ENCODE measurements at regions not wholly inside any gene's neighbourhood (a gene's known extent, or its start where the extent isn't known, plus 50 kb on each side); places are given as distances from the start of the nearest gene placed in this dataset.

GRCh38 chr4:181261279-181261678 lies 981.9 kb upstream of the TENM3 start:
- Histone ChIP-seq H3K27ac (no peak overlapping the region), H3K4me3 (no peak overlapping the region), H3K4me1 (replicated peaks in 1 of 2) (peaks cover 4 to 5% of the 10 kb centered on the region in 2 donors)
- WGBS, 10 experiments: 0 to 25% (median 9%) methylated on average over 1 to 5 of the region's 5 CpGs
- peak in 7 of 8 experiments; percentile 43 to 95 (median 67) for ATAC-seq (replicated peaks in 6 of 8)
- in situ Hi-C loops (cut with MboI; ENCODE audit: low pct_unique_long_range_greater_than_20kb in 2 of 9, low sequenced_read_pairs in 9 of 9, unreplicated experiment in 9 of 9): loop anchor here in 1 of 9 experiments (25.0 kb wide), 1 partner anchor 276 kb away; no protein-coding TSS in a partner anchor

GRCh38 chr4:181264893-181265292 lies 978.3 kb upstream of the TENM3 start:
- H3K27ac ChIP-seq: no peak overlapping the region
- peak in 4 of 8 experiments; percentile 46 to 67 (median 54) for ATAC-seq (replicated peaks in 6 of 8)
- no peak overlapping the region for H3K4me3 ChIP-seq
- WGBS, 10 experiments: 0 to 65% (median 39%) methylated on average over 1 to 6 of the region's 9 CpGs; no CpG with 5 or more reads in 1 of the 10 experiments
- H3K4me1 ChIP-seq (replicated peaks in 1 of 2): peaks cover 0 to 5% of the 10 kb centered on the region in 2 donors
- in situ Hi-C loops (cut with MboI; ENCODE audit: low pct_unique_long_range_greater_than_20kb in 2 of 9, low sequenced_read_pairs in 9 of 9, unreplicated experiment in 9 of 9): loop anchor here in 1 of 9 experiments (25.0 kb wide), 1 partner anchor 272 kb away; no protein-coding TSS in a partner anchor

- Histone ChIP-seq H3K4me3 (no peak overlapping the region), H3K27ac (no peak overlapping the region), H3K4me1 (replicated peaks in 1 of 2) (peaks cover 0 to 5% of the 10 kb centered on the region in 2 donors)
- 13 to 93% (median 62%) methylated on average over 1 to 4 of the region's 4 CpGs; no CpG with 5 or more reads in 2 of the 10 experiments for WGBS, 10 experiments
- no peak for ATAC-seq (replicated peaks in 6 of 8)
- in situ Hi-C loops (cut with MboI; ENCODE audit: low pct_unique_long_range_greater_than_20kb in 2 of 9, low sequenced_read_pairs in 9 of 9, unreplicated experiment in 9 of 9): loop anchor here in 1 of 9 experiments (25.0 kb wide), 1 partner anchor 272 kb away; no protein-coding TSS in a partner anchor
Observed at GRCh38 chr4:181265370-181265769, 977.8 kb upstream of the TENM3 start.

- no peak for ATAC-seq (replicated peaks in 6 of 8)
- Histone ChIP-seq H3K27ac (no peak overlapping the region), H3K4me1 (replicated peaks in 1 of 2) (no peaks in the 10 kb centered on the region), H3K4me3 (no peak overlapping the region)
- in situ Hi-C loops (cut with MboI; ENCODE audit: low pct_unique_long_range_greater_than_20kb in 2 of 9, low sequenced_read_pairs in 9 of 9, unreplicated experiment in 9 of 9): loop anchor here in 1 of 9 experiments (25.0 kb wide), 1 partner anchor 266 kb away; no protein-coding TSS in a partner anchor
- WGBS, 10 experiments: 0 to 93% (median 71%) methylated on average over 1 to 8 of the region's 9 CpGs
Observed at GRCh38 chr4:181271116-181271640, 972.0 kb upstream of the TENM3 start.

GRCh38 chr4:181272422-181272821 lies 970.8 kb upstream of the TENM3 start:
- in situ Hi-C loops (cut with MboI; ENCODE audit: low pct_unique_long_range_greater_than_20kb in 2 of 9, low sequenced_read_pairs in 9 of 9, unreplicated experiment in 9 of 9): loop anchor here in 1 of 9 experiments (25.0 kb wide), 1 partner anchor 265 kb away; no protein-coding TSS in a partner anchor
- no peak for ATAC-seq (replicated peaks in 6 of 8)
- WGBS, 10 experiments: 0 to 100% (median 94%) methylated on average over 1 to 4 of the region's 4 CpGs
- Histone ChIP-seq H3K4me1 (replicated peaks in 1 of 2) (no peaks in the 10 kb centered on the region), H3K27ac (no peak overlapping the region), H3K4me3 (no peak overlapping the region)

GRCh38 chr4:181278941-181279340 lies 964.3 kb upstream of the TENM3 start:
- 7 to 61% (median 40%) methylated on average over 1 to 3 of the region's 3 CpGs; no CpG with 5 or more reads in 1 of the 10 experiments for WGBS, 10 experiments
- in situ Hi-C loops (cut with MboI; ENCODE audit: low pct_unique_long_range_greater_than_20kb in 2 of 9, low sequenced_read_pairs in 9 of 9, unreplicated experiment in 9 of 9): no loop called here
- peaks cover 0 to 8% of the 10 kb centered on the region in 2 donors for H3K4me1 ChIP-seq (replicated peaks in 1 of 2)
- no peak overlapping the region for H3K4me3 ChIP-seq
- no peak for ATAC-seq (replicated peaks in 6 of 8)
- H3K27ac ChIP-seq: no peak overlapping the region

- peaks cover 0 to 8% of the 10 kb centered on the region in 2 donors for H3K4me1 ChIP-seq (replicated peaks in 1 of 2)
- H3K27ac ChIP-seq: no peak overlapping the region
- H3K4me3 ChIP-seq: no peak overlapping the region
- 26 to 100% (median 92%) methylated on average over 1 to 9 of the region's 9 CpGs for WGBS, 10 experiments
- ATAC-seq (replicated peaks in 6 of 8): no peak
- in situ Hi-C loops (cut with MboI; ENCODE audit: low pct_unique_long_range_greater_than_20kb in 2 of 9, low sequenced_read_pairs in 9 of 9, unreplicated experiment in 9 of 9): no loop called here
Observed at GRCh38 chr4:181281451-181281850, 961.8 kb upstream of the TENM3 start.

DNA sequence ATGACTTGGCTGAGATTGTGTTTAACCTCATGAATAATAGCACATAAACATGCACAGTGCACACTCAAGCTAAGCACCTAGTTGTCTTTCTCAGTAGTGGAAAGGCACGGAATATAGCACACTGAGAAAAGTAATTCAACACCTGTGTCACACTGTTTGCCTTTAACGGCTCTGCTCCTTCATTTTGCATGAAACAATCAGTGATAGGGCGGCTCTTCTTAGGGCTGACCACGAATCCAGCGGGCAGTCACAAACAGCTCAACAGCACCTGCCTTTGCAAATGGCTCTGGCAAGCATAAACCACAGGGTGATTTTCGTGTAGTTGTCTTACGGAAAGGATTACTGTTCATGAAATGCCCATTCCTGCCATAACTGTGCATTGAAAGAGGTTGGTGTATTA lies 954.0 kb upstream of the TENM3 start:
- 12 to 92% (median 80%) methylated on average over 1 to 7 of the region's 7 CpGs; no CpG with 5 or more reads in 3 of the 10 experiments for WGBS, 10 experiments
- Histone ChIP-seq H3K27ac (no peak overlapping the region), H3K4me1 (replicated peaks in 1 of 2) (peaks cover 5 to 24% of the 10 kb centered on the region in 2 donors), H3K4me3 (no peak overlapping the region)
- in situ Hi-C loops (cut with MboI; ENCODE audit: low pct_unique_long_range_greater_than_20kb in 2 of 9, low sequenced_read_pairs in 9 of 9, unreplicated experiment in 9 of 9): no loop called here
- peak in 1 of 8 experiments; percentile 22 for ATAC-seq (replicated peaks in 6 of 8)

GRCh38 chr4:181291615-181292014 lies 951.6 kb upstream of the TENM3 start:
- no peak overlapping the region for H3K27ac ChIP-seq
- no peak overlapping the region for H3K4me3 ChIP-seq
- ATAC-seq (replicated peaks in 6 of 8): no peak
- WGBS, 10 experiments: 32 to 100% (median 96%) methylated on average over 1 to 5 of the region's 5 CpGs
- in situ Hi-C loops (cut with MboI; ENCODE audit: low pct_unique_long_range_greater_than_20kb in 2 of 9, low sequenced_read_pairs in 9 of 9, unreplicated experiment in 9 of 9): no loop called here
- peaks cover 5 to 24% of the 10 kb centered on the region in 2 donors for H3K4me1 ChIP-seq (replicated peaks in 1 of 2)

GRCh38 chr4:181293014-181293413 lies 950.2 kb upstream of the TENM3 start:
- in situ Hi-C loops (cut with MboI; ENCODE audit: low pct_unique_long_range_greater_than_20kb in 2 of 9, low sequenced_read_pairs in 9 of 9, unreplicated experiment in 9 of 9): no loop called here

DNA sequence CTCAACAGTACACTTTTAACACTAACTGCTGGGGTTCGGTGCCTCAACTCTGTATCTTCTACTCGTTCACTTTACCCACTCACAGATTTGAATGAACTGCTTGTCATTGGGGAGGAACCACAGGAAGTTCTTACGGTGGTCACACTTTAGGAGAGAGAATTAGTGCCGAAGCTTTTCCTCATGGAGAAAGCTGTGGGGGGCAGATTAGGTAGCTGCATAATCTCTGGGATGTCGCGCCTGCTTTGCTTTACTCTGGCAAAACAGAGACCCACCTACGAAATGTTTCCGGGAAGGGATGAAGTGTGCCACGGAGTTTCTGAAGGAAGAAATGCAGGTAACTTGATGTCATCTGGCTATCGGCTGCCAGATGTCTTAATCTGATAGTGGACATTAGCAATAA lies 949.7 kb upstream of the TENM3 start:
- in situ Hi-C loops (cut with MboI; ENCODE audit: low pct_unique_long_range_greater_than_20kb in 2 of 9, low sequenced_read_pairs in 9 of 9, unreplicated experiment in 9 of 9): no loop called here
- Histone ChIP-seq H3K27ac (no peak overlapping the region), H3K4me3 (no peak overlapping the region), H3K4me1 (replicated peaks in 1 of 2) (peaks cover 0 to 14% of the 10 kb centered on the region in 2 donors)
- 7 to 100% (median 80%) methylated on average over 1 to 10 of the region's 10 CpGs; no CpG with 5 or more reads in 1 of the 10 experiments for WGBS, 10 experiments
- no peak for ATAC-seq (replicated peaks in 6 of 8)

More at GRCh38 chr4:181293014-181293413, 950.2 kb upstream of the TENM3 start:
- ATAC-seq (replicated peaks in 6 of 8): no peak
- H3K4me3 ChIP-seq: no peak overlapping the region
- WGBS, 10 experiments: 34 to 100% (median 90%) methylated on average over 2 to 3 of the region's 3 CpGs; no CpG with 5 or more reads in 5 of the 10 experiments
- H3K4me1 ChIP-seq (replicated peaks in 1 of 2): peaks cover 0 to 15% of the 10 kb centered on the region in 2 donors
- H3K27ac ChIP-seq: no peak overlapping the region

DNA sequence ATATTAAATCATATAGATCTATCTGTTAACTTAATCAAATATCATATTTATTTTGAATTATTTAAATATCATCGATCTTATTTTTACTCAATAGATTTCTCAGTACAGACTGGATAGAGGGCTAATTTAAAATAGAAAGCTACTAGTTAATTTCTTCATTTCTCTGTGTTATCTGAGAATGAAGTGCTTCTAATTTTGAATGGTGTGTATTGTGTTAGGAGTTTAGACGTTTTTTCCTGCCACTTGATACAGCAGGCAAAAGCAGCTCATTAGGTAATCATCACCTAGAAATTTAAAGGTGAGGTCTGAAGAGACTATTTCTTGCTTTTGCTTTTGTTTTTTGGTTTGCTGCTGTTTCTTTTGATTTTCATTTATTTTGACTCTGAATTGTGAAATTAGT lies 948.8 kb upstream of the TENM3 start:
- no peak for ATAC-seq (replicated peaks in 6 of 8)
- Histone ChIP-seq H3K27ac (no peak overlapping the region), H3K4me3 (no peak overlapping the region), H3K4me1 (replicated peaks in 1 of 2) (peaks cover 0 to 9% of the 10 kb centered on the region in 2 donors)
- in situ Hi-C loops (cut with MboI; ENCODE audit: low pct_unique_long_range_greater_than_20kb in 2 of 9, low sequenced_read_pairs in 9 of 9, unreplicated experiment in 9 of 9): no loop called here
- 0 to 100% (median 73%) methylated on average over 1 to 2 of the region's 2 CpGs for WGBS, 10 experiments

DNA sequence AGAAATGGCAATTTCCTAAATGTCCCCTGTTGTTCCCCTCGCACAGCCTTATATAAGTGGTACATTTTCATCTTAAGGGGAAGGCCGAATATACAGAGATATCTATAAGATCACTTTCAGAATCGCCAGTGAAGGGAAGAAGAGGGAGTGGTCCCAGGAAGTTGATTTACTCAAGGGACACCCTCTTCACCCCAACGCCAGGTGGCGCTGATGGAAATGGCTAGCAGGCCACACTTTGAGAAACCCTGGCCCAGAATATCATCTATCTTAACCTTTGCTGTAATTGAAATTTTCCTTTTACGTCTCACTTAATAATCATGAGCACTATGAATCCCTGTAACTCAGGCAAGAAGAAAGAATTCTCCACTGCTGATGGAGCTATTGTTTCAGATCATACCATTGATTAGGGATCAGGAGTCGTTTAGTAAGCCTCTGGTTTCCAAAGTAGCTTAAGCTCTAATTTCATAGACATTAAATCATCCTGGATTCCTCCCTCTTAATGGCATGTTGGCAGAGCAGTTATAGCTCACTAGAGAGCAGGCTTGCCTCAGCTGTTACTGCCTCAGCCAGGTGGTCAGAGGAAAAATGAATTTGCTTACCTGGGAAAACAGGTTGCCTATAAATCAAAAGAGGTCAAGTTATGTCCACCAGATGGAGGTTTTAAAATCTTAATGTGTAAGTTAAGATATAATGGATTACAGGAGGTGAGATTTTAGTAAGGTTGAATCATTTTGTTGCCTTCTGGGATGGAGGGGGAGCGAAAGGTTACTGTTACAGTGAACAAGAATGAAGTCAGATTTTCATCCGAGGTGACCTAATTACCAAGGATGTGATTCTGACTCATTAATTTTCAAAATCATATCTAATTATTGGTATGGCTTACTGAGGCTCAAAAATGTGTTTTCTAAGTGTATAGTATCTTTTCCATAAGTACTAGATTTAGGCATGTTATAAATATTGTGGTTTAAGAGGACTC lies 941.2 kb upstream of the TENM3 start:
- WGBS, 10 experiments: 14 to 100% (median 73%) methylated on average over 1 to 8 of the region's 9 CpGs
- ATAC-seq (replicated peaks in 6 of 8): peak in 6 of 8 experiments; percentile 38 to 85 (median 64)
- Histone ChIP-seq H3K4me1 (replicated peaks in 1 of 2) (peaks cover 0 to 3% of the 10 kb centered on the region in 2 donors), H3K4me3 (no peak overlapping the region), H3K27ac (no peak overlapping the region)
- in situ Hi-C loops (cut with MboI; ENCODE audit: low pct_unique_long_range_greater_than_20kb in 2 of 9, low sequenced_read_pairs in 9 of 9, unreplicated experiment in 9 of 9): loop anchor here in 2 of 9 experiments (25.0 kb wide), 2 partner anchors 235 to 510 kb away; no protein-coding TSS in a partner anchor
